HG02981 (cell line): ENCODE measurements at regions not wholly inside any gene's neighbourhood (a gene's known extent, or its start where the extent isn't known, plus 50 kb on each side); places are given as distances from the start of the nearest gene placed in this dataset.
A peak's percentile ranks its signal among the peaks of the same experiment; 100 is the strongest.
"Not testable (repeated sequence)": the region's sequence is repeated elsewhere in the genome, so short reads cannot be mapped to it uniquely, and the experiment has no call there.

Experiments
- ATAC-seq: cut with Tn5 transposase; IDR thresholded peaks from one replicate; pipeline ENCODE4 v1.9.1; 2021; ENCODE audit warnings: mild to moderate bottlenecking, moderate library complexity; ENCODE audit not compliant: unreplicated experiment

- ATAC-seq = no peak
These were observed 1245.5 kb downstream of the GATA3 start for GRCh38 chr10:9299966-9300365.

GRCh38 chr10:9301148-9301547 lies 1246.7 kb downstream of the GATA3 start:
- no peak for ATAC-seq

- ATAC-seq = no peak
These were observed 1247.1 kb downstream of the GATA3 start for GRCh38 chr10:9301554-9301953.

GRCh38 chr10:9302140-9302746 lies 1247.8 kb downstream of the GATA3 start:
- ATAC-seq = peak; percentile 62

GRCh38 chr10:9305018-9305655 lies 1250.6 kb downstream of the GATA3 start:
- ATAC-seq = no peak

- ATAC-seq = no peak
These were observed 1257.4 kb downstream of the GATA3 start for GRCh38 chr10:9311702-9312499.

- no peak for ATAC-seq
These were observed 1260.8 kb downstream of the GATA3 start for GRCh38 chr10:9315292-9315691.

- ATAC-seq = peak; percentile 77
These were observed 1277.1 kb downstream of the GATA3 start for GRCh38 chr10:9331583-9332008.

- no peak for ATAC-seq
These were observed 1279.8 kb downstream of the GATA3 start for GRCh38 chr10:9334270-9334669.

- no peak for ATAC-seq
These were observed 1285.2 kb downstream of the GATA3 start for GRCh38 chr10:9339716-9340115.

- peak; percentile 61 for ATAC-seq
These were observed 1288.5 kb downstream of the GATA3 start for GRCh38 chr10:9342885-9343570.

GRCh38 chr10:9347933-9348332 lies 1293.4 kb downstream of the GATA3 start:
- not testable (repeated sequence) for ATAC-seq

GRCh38 chr10:9357471-9357870 lies 1303.0 kb downstream of the GATA3 start:
- ATAC-seq = no peak

- no peak for ATAC-seq
These were observed 1308.2 kb downstream of the GATA3 start for GRCh38 chr10:9362721-9363120.

GRCh38 chr10:9379183-9379582 lies 1324.7 kb downstream of the GATA3 start:
- no peak for ATAC-seq

- ATAC-seq = no peak
These were observed 1327.4 kb downstream of the GATA3 start for GRCh38 chr10:9381733-9382532.

- no peak for ATAC-seq
These were observed 1328.0 kb downstream of the GATA3 start for GRCh38 chr10:9382533-9382866.

- no peak for ATAC-seq
These were observed 1336.0 kb downstream of the GATA3 start for GRCh38 chr10:9390516-9390915.

- ATAC-seq = no peak
These were observed 1344.9 kb downstream of the GATA3 start for GRCh38 chr10:9399275-9399983.

- ATAC-seq = not testable (repeated sequence)
These were observed 1347.6 kb downstream of the GATA3 start for GRCh38 chr10:9402067-9402466.
